ENCODE measurements at regions not wholly inside any gene's neighbourhood (a gene's known extent, or its start where the extent isn't known, plus 50 kb on each side); places are given as distances from the start of the nearest gene placed in this dataset.

- ChIA-PET CTCF (no interaction called here), POLR2A (no interaction called here)
Measured at GRCh38 chr2:780581-780980, 103.4 kb upstream of the TMEM18 start.

More at GRCh38 chr2:780581-780980, 103.4 kb upstream of the TMEM18 start:
- H3K27ac ChIP-seq (ENCODE audit: low read depth in 2 of 2, low read length in 1 of 2): no peak overlapping the region
- no peak overlapping the region for H3K4me2 ChIP-seq
- TF ChIP-seq USF1 (IDR thresholded peaks at IDR 0.05; ENCODE audit: borderline replicate concordance, low read depth) (no peak), ZBTB33 (IDR thresholded peaks at IDR 0.05; ENCODE audit: borderline replicate concordance, low read depth) (no peak), FOSL2 (IDR thresholded peaks at IDR 0.05; ENCODE audit: borderline replicate concordance, low read depth) (no peak), REST (IDR thresholded peaks at IDR 0.05; ENCODE audit: low read depth, low read length) (no peak)
- H3K36me3 ChIP-seq (replicated peaks in 1 of 2; ENCODE audit: control insufficient read depth in 1 of 2, insufficient read depth in 2 of 2, low read length in 1 of 2): no peaks in the 10 kb centered on the region
- H3K9me3 ChIP-seq: no peaks in the 10 kb centered on the region
- H4K20me1 ChIP-seq (ENCODE audit: insufficient read depth): no peaks in the 10 kb centered on the region
- H2AFZ ChIP-seq (ENCODE audit: low read depth): no peak overlapping the region
- H3K4me1 ChIP-seq (ENCODE audit: control insufficient read depth in 1 of 2, insufficient read depth in 2 of 2, low read depth in 1 of 2, low read length in 1 of 2): peaks cover 0 to 8% of the 10 kb centered on the region in 2 experiments; a peak in 2 of 4 replicates
- no peak for DNase-seq
- H3K27me3 ChIP-seq (ENCODE audit: insufficient read depth): no peaks in the 10 kb centered on the region
- no peaks in the 10 kb centered on the region for H3F3A ChIP-seq (replicated peaks; ENCODE audit: insufficient read depth)
- no peaks in the 10 kb centered on the region for H3K79me2 ChIP-seq (ENCODE audit: insufficient read depth)
- no peak overlapping the region for H3K9ac ChIP-seq
- H3K9me2 ChIP-seq: no peaks in the 10 kb centered on the region
- H3K4me3 ChIP-seq (ENCODE audit: low read depth in 2 of 2, low read length in 1 of 2): no peak overlapping the region
- WGBS (ENCODE audit: low lambda C conversion rate): 50% methylated on average over 6 of the region's 8 CpGs
